Activated CD4-positive, alpha-beta T cell treated with anti-CD3 and anti-CD28 coated beads, Interleukin-2, amount 10 ng/mL, durations not matched to agents 24 days and 14 days (primary cell): ENCODE measurements at regions not wholly inside any gene's neighbourhood (a gene's known extent, or its start where the extent isn't known, plus 50 kb on each side); places are given as distances from the start of the nearest gene placed in this dataset.
"Not testable (repeated sequence)": the region's sequence is repeated elsewhere in the genome, so short reads cannot be mapped to it uniquely, and the experiment has no call there.

ENCODE experiments used
- DNase-seq: peaks from one replicate; pipeline ENCODE4 v3.0.0; 2022
- H3K27ac Mint-ChIP-seq: one replicate; pipeline ENCODE4 v1.8.0; 2022; ENCODE audit warnings: mild to moderate bottlenecking, mixed read lengths
- H3K27me3 Mint-ChIP-seq: one replicate; pipeline ENCODE4 v1.8.0; 2022; ENCODE audit warnings: mixed read lengths
- H3K36me3 Mint-ChIP-seq: one replicate; pipeline ENCODE4 v1.8.0; 2022; ENCODE audit warnings: low read depth, mild to moderate bottlenecking, mixed read lengths
- H3K4me1 Mint-ChIP-seq: one replicate; pipeline ENCODE4 v1.8.0; 2021; ENCODE audit warnings: mixed read lengths
- H3K4me3 Mint-ChIP-seq: one replicate; pipeline ENCODE4 v1.8.0; 2022; ENCODE audit warnings: mild to moderate bottlenecking, moderate library complexity, mixed read lengths
- H3K9me3 Mint-ChIP-seq: one replicate; pipeline ENCODE4 v1.8.0; 2021; ENCODE audit warnings: mixed read lengths
- intact Hi-C: fragments of 100-400 bp; cut with micrococcal nuclease; formaldehyde crosslinking; loops from one replicate; pipeline ENCODE4 v1.15.1; 2023

GRCh38 chr3:181534781-181535221 lies 176.9 kb upstream of the SOX2 start:
- intact Hi-C loops, result no loop called here
- no peak for DNase-seq
- no peak overlapping the region for H3K4me3 Mint-ChIP-seq
- no peaks in the 10 kb centered on the region for H3K9me3 Mint-ChIP-seq
- H3K4me1 Mint-ChIP-seq, result no peaks in the 10 kb centered on the region
- H3K27me3 Mint-ChIP-seq, result no peaks in the 10 kb centered on the region
- H3K27ac Mint-ChIP-seq, result no peak overlapping the region
- H3K36me3 Mint-ChIP-seq, result no peaks in the 10 kb centered on the region

GRCh38 chr3:181533811-181534210 lies 177.9 kb upstream of the SOX2 start:
- H3K9me3 Mint-ChIP-seq, result no peaks in the 10 kb centered on the region
- H3K4me3 Mint-ChIP-seq, result no peak overlapping the region
- no peaks in the 10 kb centered on the region for H3K36me3 Mint-ChIP-seq
- intact Hi-C loops, result no loop called here
- H3K27me3 Mint-ChIP-seq, result no peaks in the 10 kb centered on the region
- H3K4me1 Mint-ChIP-seq, result no peaks in the 10 kb centered on the region
- no peak overlapping the region for H3K27ac Mint-ChIP-seq
- no peak for DNase-seq

GRCh38 chr3:181530584-181530983 lies 181.1 kb upstream of the SOX2 start:
- no peaks in the 10 kb centered on the region for H3K27me3 Mint-ChIP-seq
- intact Hi-C loops, result no loop called here
- H3K4me1 Mint-ChIP-seq, result no peaks in the 10 kb centered on the region

GRCh38 chr3:181521831-181522230 lies 189.9 kb upstream of the SOX2 start:
- Mint-ChIP-seq H3K36me3 (no peaks in the 10 kb centered on the region), H3K4me3 (no peak overlapping the region), H3K9me3 (peaks cover 12% of the 10 kb centered on the region), H3K27me3 (no peaks in the 10 kb centered on the region), H3K4me1 (no peaks in the 10 kb centered on the region), H3K27ac (no peak overlapping the region)
- intact Hi-C loops, result no loop called here
- DNase-seq, result no peak

More at GRCh38 chr3:181530584-181530983, 181.1 kb upstream of the SOX2 start:
- peaks cover 3% of the 10 kb centered on the region for H3K9me3 Mint-ChIP-seq
- H3K4me3 Mint-ChIP-seq, result no peak overlapping the region
- no peak overlapping the region for H3K27ac Mint-ChIP-seq
- no peak for DNase-seq
- no peaks in the 10 kb centered on the region for H3K36me3 Mint-ChIP-seq

- H3K36me3 Mint-ChIP-seq, result no peaks in the 10 kb centered on the region
- no peaks in the 10 kb centered on the region for H3K4me1 Mint-ChIP-seq
- H3K27me3 Mint-ChIP-seq, result no peaks in the 10 kb centered on the region
- no peak for DNase-seq
- H3K4me3 Mint-ChIP-seq, result no peak overlapping the region
- no peak overlapping the region for H3K27ac Mint-ChIP-seq
- intact Hi-C loops, result no loop called here
- peaks cover 9% of the 10 kb centered on the region for H3K9me3 Mint-ChIP-seq
Measured at GRCh38 chr3:181518222-181518621, 193.5 kb upstream of the SOX2 start.

GRCh38 chr3:181512787-181513186 lies 198.9 kb upstream of the SOX2 start:
- Mint-ChIP-seq H3K9me3 (peaks cover 21% of the 10 kb centered on the region), H3K36me3 (no peaks in the 10 kb centered on the region), H3K27me3 (no peaks in the 10 kb centered on the region), H3K27ac (no peak overlapping the region), H3K4me3 (no peak overlapping the region), H3K4me1 (no peaks in the 10 kb centered on the region)
- intact Hi-C loops, result no loop called here
- no peak for DNase-seq

GRCh38 chr3:181510500-181510899 lies 201.2 kb upstream of the SOX2 start:
- H3K36me3 Mint-ChIP-seq, result no peaks in the 10 kb centered on the region
- no peak overlapping the region for H3K4me3 Mint-ChIP-seq
- peaks cover 21% of the 10 kb centered on the region for H3K9me3 Mint-ChIP-seq
- no peak overlapping the region for H3K27ac Mint-ChIP-seq
- H3K27me3 Mint-ChIP-seq, result no peaks in the 10 kb centered on the region
- no peaks in the 10 kb centered on the region for H3K4me1 Mint-ChIP-seq
- no peak for DNase-seq
- intact Hi-C loops, result no loop called here

- H3K9me3 Mint-ChIP-seq, result no peaks in the 10 kb centered on the region
- no peaks in the 10 kb centered on the region for H3K27me3 Mint-ChIP-seq
- DNase-seq, result no peak
- no peak overlapping the region for H3K4me3 Mint-ChIP-seq
- H3K4me1 Mint-ChIP-seq, result no peaks in the 10 kb centered on the region
- H3K27ac Mint-ChIP-seq, result no peak overlapping the region
- intact Hi-C loops, result no loop called here
- no peaks in the 10 kb centered on the region for H3K36me3 Mint-ChIP-seq
Measured at GRCh38 chr3:181497358-181497757, 214.4 kb upstream of the SOX2 start.

- no peaks in the 10 kb centered on the region for H3K36me3 Mint-ChIP-seq
- intact Hi-C loops, result no loop called here
- H3K4me3 Mint-ChIP-seq, result no peak overlapping the region
- DNase-seq, result no peak
- H3K9me3 Mint-ChIP-seq, result no peaks in the 10 kb centered on the region
- H3K27ac Mint-ChIP-seq, result no peak overlapping the region
- no peaks in the 10 kb centered on the region for H3K27me3 Mint-ChIP-seq
- no peaks in the 10 kb centered on the region for H3K4me1 Mint-ChIP-seq
Measured at GRCh38 chr3:181493423-181493822, 218.3 kb upstream of the SOX2 start.

GRCh38 chr3:181488536-181488935 lies 223.2 kb upstream of the SOX2 start:
- intact Hi-C loops, result no loop called here
- H3K36me3 Mint-ChIP-seq, result no peaks in the 10 kb centered on the region
- no peaks in the 10 kb centered on the region for H3K4me1 Mint-ChIP-seq
- H3K9me3 Mint-ChIP-seq, result no peaks in the 10 kb centered on the region
- H3K27me3 Mint-ChIP-seq, result no peaks in the 10 kb centered on the region
- DNase-seq, result no peak
- H3K27ac Mint-ChIP-seq, result no peak overlapping the region
- no peak overlapping the region for H3K4me3 Mint-ChIP-seq

- no peaks in the 10 kb centered on the region for H3K36me3 Mint-ChIP-seq
Measured at GRCh38 chr3:181487236-181487978, 224.3 kb upstream of the SOX2 start.

GRCh38 chr3:181486141-181486885 lies 225.4 kb upstream of the SOX2 start:
- Mint-ChIP-seq H3K4me1 (no peaks in the 10 kb centered on the region), H3K36me3 (no peaks in the 10 kb centered on the region), H3K4me3 (no peak overlapping the region), H3K9me3 (no peaks in the 10 kb centered on the region), H3K27ac (no peak overlapping the region), H3K27me3 (no peaks in the 10 kb centered on the region)
- intact Hi-C loops, result no loop called here
- no peak for DNase-seq

More at GRCh38 chr3:181487236-181487978, 224.3 kb upstream of the SOX2 start:
- DNase-seq, result no peak
- intact Hi-C loops, result no loop called here
- Mint-ChIP-seq H3K9me3 (no peaks in the 10 kb centered on the region), H3K4me3 (no peak overlapping the region), H3K27ac (no peak overlapping the region), H3K27me3 (no peaks in the 10 kb centered on the region), H3K4me1 (no peaks in the 10 kb centered on the region)

GRCh38 chr3:181484026-181484425 lies 227.7 kb upstream of the SOX2 start:
- no peak for DNase-seq
- Mint-ChIP-seq H3K9me3 (no peaks in the 10 kb centered on the region), H3K27me3 (no peaks in the 10 kb centered on the region), H3K4me1 (no peaks in the 10 kb centered on the region), H3K36me3 (no peaks in the 10 kb centered on the region), H3K4me3 (no peak overlapping the region), H3K27ac (no peak overlapping the region)
- intact Hi-C loops, result no loop called here

GRCh38 chr3:181475146-181475545 lies 236.6 kb upstream of the SOX2 start:
- DNase-seq, H3K36me3 Mint-ChIP-seq, H3K27ac Mint-ChIP-seq, H3K27me3 Mint-ChIP-seq, intact Hi-C loops, H3K4me3 Mint-ChIP-seq, H3K4me1 Mint-ChIP-seq: not testable (repeated sequence)
- H3K9me3 Mint-ChIP-seq, result peaks cover 23% of the 10 kb centered on the region
